HG02884 (cell line): ENCODE measurements at regions not wholly inside any gene's neighbourhood (a gene's known extent, or its start where the extent isn't known, plus 50 kb on each side); places are given as distances from the start of the nearest gene placed in this dataset.
A peak's percentile ranks its signal among the peaks of the same experiment; 100 is the strongest.

Source experiments
- ATAC-seq: cut with Tn5 transposase; IDR thresholded peaks from one replicate; pipeline ENCODE4 v1.9.1; 2021; ENCODE audit warnings: mild to moderate bottlenecking, moderate library complexity; ENCODE audit not compliant: unreplicated experiment

DNA sequence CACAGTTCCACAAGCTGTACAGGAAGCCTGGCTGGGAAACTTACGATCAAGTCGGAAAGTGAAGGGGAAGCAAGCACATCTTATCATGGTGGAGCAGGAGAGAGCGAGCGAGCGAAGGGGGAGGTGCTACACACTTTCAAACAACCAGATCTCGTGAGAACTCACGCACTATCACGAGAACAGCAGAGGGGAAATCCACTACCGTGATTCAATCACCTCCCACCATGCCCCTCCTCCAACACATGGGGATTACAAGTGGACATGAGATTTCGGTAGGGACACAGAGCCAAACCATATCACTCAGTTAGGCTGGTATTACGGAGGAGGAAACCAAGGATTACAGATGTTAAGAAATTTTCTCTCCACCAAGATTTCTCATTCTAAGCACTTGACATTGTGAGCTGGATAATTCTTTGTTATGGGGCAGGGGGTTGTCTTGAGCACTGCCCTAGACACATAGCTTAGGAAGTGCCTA lies 262.0 kb upstream of the G2E3 start:
- no peak for ATAC-seq

DNA sequence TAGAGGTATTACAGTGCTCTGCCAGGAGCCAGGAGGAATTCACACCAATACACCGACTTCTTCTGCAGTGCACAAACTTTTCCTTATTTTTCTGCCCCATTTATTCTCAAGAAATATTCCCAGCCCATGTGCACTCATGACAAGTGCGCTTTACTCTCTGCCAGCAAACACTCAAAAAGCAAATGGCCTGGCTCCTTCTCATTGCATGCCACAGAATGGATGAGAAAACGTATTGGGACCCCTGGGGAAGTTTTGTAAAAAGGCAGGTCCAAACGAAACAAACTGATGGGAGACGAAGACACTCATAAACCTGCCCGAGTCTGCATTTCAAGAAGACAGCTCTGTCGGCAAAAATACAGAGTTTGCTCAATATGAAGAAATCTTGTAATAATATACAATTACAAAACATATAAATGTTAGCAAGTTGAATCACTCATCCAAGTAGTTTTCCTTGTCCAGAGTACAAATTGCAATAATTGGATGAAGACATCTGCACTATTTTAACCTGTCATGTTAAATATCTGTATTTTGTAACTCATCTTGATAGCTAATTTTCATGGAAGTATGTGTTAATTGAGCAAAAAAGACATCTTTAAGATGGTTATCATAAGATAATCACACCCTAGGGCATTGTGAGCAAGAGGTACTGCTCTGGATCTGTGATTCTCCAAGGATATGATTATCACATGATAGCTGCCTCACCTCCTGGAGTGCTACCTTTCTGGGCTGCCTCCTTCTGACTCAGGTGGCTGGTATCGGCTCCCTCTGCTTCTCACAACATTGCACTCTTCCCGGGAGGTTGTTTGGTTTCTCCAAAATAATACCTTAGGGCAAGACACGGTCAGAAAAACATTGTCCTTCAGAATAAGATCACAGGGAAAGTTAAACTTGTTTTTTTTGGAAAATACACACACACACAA lies 260.8 kb upstream of the G2E3 start:
- ATAC-seq, result no peak

DNA sequence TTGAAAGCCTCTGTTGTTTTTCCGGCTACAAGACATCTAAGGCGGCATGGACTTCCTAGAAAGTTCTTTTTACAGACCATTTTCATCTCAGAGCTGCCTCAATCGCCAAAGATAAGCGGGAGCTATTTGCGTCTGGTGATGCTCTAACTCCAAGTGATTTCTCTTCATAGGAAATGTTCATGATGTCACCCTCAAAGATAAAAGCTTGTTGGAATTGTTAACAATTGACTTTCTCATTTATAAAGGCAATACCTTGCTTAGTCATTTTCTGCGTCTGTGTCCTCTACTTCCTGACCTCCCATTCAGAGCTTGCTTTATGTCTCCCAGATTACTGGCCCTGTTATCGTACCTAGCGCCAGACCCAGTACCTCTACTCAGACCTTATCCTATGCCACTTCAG lies 259.0 kb upstream of the G2E3 start:
- ATAC-seq, result no peak

DNA sequence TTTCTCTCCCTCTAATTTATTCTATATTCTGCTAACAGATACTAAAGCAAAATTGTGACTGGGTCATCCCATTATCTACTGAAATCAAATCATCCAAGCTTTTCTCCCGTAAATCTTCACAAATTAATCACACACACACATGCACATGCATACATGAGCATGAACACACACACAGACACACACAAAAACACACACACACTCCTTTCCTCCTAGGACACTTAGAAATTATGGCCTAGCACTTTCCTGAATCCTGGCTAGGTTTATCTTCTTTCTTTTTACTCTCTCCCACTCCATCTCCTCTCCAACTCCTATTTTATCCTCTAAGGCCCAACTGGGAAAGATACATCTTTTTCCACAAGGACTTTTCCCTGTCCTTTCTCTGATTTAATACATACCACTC lies 255.6 kb upstream of the G2E3 start:
- ATAC-seq, result no peak

DNA sequence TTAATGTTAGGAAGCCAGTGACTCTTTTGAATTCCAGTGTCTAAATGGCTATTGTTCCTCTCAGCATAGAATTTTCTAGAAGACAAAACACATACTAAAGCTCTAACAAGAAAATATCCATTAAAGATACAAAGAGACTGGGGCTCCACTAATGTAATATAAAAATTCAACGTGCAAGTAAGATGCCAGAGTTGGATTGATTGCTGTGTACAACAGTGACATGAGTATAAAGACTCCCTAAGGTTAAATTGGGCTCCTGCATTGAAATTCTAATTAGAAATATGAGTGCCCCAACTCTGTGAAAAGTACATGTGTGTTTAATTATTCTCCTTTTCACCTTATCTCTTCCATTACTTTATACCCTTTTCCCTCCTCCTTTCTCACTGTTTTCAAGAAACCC lies 253.6 kb upstream of the G2E3 start:
- ATAC-seq, result no peak

DNA sequence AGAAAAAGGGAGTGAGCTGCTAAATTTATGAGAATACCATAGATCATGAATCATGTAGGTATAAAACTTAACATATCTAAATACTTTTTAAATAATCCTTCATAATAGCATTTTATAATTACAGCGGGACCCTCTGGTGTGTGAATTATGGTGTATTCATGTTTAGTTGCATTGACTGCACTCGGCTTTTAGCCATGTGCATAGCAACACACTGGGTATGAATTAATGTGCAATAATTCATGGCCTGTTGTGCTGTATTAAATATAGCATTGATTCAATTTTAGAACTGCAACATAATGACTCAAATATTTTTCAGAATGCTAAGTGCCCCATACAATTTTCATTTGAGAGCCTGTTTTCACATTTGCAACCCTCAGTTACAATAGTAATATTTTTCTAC lies 249.6 kb upstream of the G2E3 start:
- ATAC-seq, result no peak

DNA sequence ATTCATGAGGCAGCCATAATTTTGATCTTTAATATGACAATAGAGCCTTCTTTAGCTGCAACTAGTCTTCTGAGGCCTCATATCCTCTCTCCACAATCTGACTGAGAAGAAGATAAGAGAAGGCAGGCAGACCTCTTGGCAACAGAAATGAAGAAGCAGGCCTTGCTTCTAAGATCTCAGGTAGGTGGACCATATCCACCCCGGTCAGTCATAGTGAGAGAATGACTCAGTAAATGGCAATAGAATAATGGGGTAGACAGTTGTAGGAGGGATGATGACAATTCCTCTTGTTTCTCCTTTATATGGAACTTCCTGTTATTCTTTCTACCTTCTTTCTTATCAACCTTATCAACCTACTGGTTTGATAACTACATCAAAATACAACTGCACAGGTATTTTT lies 246.7 kb upstream of the G2E3 start:
- peak; percentile 93 for ATAC-seq

DNA sequence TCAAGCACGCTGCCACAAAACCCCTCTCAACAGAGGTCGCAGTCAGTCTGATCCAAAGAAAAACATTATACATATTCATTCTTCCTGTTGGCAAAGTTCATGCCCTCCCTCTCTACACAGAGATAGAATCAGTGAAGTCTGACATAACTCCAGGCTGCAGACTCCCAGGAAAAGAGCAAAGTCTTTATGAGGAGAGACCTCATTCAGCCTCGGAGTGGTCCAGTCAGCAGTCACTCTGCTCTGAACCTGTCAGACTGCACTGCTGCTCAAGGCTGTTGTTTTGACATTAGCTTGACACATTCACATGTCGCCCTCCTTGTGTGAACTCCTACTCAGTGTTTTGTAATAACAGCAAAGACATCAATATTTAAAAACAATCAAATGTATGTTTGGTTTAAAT lies 241.2 kb upstream of the G2E3 start:
- no peak for ATAC-seq

DNA sequence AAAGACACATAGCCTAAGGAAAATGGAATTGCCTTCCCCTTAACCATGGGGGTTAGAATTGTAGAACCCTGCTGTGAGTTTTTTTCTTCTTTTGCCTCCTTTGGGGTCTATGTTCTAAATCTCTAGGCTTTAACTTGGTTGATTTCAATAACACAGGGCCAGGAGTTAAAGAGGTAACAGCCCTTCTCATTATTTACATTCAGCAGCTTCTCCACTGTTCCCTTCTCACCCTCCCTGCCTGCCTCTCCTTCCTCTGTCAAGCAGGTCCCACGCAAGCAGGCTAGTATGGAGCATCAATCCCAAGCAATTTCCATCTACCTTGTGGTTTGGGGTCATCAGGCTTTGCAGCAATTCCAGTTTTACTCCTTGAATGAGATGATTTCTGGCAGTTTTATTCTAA lies 236.1 kb upstream of the G2E3 start:
- ATAC-seq, result no peak

DNA sequence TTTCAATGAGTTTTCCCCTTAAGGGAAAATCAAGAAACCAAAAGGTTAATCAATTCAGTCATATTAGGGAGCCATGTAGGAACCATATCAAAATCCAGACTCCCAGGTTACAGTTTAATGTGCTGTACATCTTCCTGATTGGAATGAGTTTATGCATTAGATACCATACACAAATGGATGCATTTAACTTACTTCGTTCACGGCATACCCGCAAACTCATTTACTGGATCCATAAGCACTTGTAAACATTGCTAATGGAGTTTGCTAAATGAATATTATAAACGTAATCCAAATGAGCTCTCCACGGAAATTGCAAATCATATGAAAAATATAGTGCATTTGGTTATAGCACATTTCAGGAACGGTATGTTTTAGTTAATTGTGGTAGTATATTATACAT lies 228.9 kb upstream of the G2E3 start:
- ATAC-seq, result no peak

DNA sequence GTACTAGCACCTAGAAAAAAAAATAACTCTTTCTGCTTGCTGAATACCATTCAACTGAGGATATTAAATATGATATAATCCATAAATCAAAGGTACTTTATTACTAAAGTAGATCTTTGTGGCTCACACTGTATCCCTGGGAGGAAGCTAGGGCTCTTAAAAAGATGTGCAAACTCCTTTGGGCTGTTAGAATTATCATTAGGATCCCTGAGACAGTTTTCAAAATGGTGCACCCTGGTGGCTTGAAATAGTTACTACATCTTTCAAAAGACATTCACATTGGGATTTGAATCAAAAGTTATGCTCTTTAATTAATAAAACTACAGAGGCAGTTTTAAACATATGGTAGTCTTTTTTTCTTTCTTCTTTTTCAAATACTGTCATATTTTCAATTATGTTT lies 228.5 kb upstream of the G2E3 start:
- ATAC-seq, result no peak

DNA sequence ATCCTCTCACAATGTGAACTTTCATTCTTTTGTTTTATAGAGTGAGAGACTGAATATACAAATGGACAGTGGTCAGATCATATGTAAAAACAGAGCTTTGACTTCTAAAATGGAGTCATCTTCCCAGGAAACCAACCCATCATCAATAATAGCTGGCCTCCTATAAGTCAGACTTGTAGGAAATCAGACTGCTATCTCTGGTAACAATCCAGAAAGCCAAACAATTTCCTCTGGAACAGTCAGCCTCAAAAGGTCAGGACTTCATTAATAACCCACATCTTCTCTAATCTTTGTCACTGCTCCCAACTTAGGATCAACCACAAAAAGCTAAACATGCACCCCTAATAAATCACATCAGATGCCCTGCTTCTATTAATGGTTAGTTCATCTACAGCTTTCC lies 227.9 kb upstream of the G2E3 start:
- no peak for ATAC-seq

DNA sequence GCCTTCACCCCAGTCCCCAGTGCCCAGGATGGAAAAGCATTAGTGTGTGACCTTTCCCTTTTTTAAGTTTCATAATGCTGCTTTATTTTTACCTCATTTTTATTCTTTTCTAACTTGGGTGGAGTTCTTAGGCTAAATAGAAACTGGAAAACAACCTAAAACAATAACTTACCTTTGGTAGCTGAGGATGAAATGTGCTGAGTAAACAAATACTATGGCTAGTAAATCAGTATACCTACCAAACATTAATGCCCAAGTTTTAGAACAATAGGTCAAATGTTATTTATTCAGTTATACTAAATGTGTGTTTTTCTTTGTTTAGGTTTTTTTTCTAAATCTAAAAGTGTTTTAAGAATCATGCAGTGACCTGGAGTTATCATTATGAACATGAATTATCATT lies 226.6 kb upstream of the G2E3 start:
- ATAC-seq, result no peak

DNA sequence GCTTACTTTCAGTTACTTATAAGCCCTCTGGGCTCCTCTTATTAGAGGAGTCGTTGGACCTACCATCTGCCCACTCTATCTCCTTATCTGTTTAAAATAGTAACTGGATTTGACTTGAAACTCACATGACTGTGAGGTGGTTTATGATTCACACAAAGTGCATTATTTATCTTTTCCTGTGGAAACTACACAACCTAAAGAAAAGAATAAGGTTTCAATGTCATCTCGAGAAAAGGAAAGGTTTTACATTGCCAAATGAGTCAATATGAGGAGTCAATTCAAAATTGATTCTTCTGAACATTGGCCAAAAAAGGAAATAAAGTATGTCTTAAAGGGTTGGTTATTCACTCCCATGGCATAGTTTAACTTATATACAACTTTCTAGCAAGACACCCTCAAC lies 225.0 kb upstream of the G2E3 start:
- ATAC-seq, result peak; percentile 46

DNA sequence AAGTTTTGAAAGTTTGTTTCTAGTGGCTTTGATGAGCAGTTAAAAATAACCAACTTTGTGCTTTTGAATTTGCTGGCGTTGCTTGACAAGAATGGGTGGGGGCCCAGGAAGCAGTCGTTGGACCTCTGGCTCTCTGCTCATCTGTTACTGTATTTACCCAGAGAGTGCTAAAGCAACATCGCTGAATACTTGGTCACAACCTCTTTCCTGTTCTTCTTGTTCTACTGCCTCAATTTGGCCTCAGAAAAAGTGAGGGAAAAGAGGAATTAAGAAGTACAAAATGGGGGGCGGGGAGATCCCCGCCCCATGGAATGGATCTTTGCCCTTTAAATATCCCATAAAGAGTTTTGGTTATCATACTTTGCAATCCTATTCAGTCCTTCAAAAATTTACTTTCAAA lies 221.5 kb upstream of the G2E3 start:
- no peak for ATAC-seq

DNA sequence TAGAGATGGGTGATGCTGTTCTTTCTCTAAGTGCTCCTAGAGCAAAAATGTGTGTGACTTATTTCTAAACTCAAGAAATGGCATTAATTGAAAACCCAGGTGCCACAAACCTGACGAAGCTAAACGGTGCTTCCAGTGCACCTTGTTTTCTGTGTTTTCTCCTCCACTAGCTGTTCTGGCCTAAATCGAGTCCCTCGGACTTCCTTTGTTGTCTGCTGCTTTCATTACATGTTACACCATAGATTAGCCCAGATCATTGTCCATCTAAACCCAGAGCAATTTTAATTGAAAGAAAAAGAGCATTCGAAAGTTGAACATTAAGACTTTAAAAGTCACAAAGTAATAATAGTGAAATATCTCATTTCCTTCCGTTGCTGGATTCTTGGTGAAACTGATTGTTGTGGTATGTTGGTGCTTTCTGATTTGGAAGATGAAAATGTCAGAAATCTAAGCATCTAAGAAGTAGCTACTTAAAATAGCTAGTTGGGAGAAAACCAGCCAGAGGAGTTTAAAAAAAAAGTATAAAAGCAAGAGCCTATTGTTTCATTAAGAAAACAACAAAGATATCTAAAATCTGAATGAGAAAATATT lies 219.6 kb upstream of the G2E3 start:
- no peak for ATAC-seq

DNA sequence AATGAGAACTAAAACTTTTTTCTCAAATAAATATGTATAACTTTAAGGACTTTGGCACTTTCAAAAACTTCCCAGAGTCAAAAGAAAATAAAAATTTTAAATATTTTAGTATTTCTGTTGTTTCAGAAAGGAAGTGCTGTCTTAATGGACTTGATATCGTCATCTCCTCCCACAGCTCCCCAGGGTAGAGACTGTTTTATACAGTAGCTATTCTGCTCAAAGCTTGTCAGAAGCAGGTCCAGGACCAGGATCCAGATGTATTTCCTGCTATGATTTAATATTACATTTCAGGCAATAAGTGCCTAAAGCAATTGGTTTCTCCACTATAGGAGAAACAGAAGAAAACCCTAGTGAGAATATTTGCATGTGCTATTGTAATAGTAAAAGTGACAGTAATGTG lies 218.5 kb upstream of the G2E3 start:
- ATAC-seq, result no peak

DNA sequence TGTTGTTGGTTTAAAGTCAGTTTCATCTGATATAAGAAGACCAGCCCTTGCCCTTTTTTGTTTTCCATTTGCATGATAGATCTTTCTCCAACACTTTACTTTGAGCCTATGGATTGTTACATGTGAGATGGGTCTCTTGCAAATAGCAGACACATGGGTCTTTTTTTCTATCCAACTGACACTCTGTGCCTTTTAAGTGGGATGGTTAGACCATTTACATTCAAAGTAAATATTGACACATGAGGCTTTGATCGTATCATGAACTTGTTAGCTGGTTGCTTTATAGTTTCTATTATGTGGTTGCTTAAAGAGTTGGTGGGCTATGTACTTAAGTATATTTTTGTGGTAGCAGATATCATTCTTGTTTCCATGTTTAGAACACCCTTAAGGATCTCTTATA lies 213.4 kb upstream of the G2E3 start:
- ATAC-seq, result no peak

DNA sequence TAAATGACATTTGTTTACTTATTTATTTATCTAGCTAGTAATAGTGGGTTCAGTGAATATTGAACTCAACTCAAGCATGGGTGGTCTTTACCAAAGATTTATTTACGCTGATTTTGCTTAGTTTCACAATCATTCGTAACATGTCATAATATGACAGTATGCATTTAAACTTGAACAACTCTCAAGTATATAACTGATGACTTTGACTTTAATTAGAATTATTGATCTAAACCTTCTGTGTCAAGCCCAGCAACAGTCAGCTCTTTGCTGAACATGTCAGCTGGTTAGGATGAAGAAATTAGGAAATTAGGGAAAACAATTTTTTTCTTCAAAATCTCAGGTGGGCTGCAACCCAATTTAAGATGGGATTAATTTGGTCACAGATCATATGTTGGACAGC lies 210.5 kb upstream of the G2E3 start:
- ATAC-seq, result no peak

DNA sequence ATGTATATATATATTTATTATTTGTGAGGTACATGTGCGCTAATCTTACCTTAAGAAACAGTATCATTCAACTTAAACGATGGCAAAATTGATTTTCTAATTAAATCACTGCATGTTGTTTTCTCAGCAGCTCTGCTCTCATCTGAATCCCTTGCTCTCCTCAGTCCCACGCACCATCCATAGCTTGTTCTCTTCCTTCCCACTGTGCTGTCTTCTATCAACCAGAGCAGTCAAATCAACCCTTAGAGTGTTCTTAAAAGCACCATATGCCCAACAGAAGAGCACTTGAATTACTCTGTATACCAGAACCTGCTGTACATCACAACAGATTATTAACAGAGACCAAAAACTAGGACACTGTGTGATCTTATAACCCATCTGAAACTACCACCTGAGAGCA lies 209.4 kb upstream of the G2E3 start:
- ATAC-seq, result no peak

DNA sequence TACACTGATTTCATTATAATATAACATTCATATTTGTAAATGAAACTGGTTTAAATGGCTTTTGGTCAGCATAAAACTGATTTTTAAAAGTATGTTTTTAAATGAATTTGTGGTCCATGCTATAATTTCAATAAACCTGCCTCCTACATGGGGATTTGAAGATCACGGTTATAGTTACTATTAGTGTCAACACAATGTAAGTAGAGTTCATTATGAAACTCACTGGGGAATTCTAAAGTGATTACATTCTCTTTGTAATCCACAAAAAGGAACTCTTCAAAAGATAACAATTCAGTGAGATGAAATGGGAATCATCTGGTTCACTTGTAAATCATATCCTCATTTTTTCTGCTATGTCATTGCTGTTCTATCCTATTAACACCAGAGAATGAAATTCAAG lies 204.5 kb upstream of the G2E3 start:
- no peak for ATAC-seq

DNA sequence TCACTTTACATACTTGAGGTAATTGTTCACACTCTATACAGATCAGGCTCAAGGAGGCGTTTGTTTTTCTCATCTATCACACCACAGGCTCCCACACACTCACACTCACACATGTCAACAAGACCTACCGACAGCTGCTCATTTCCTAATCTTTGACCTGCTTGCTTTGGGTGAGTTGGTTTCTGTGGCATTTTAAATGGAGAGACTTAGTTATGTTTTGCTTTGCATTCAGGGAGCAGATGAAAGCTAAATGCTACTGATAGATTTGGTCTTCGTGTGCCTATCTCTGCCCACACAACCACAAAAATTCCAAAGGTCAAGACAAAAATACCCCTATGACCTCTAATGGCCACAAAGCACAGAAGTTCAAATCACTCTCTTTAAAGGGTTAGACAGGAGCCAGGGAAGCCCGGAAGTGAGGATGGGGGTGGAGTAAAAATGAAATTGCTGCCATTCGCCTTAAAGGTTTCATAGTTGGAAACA lies 203.5 kb upstream of the G2E3 start:
- ATAC-seq, result peak; percentile 65
